OCI-LY7 (cell line): ENCODE measurements at regions not wholly inside any gene's neighbourhood (a gene's known extent, or its start where the extent isn't known, plus 50 kb on each side); places are given as distances from the start of the nearest gene placed in this dataset.

Experiments
- EZH2phosphoT487 ChIP-seq: fragments of 200-600 bp; sonication (generic); IDR thresholded peaks from 2 replicates; pipeline ENCODE4 v1.6.1; 2018; ENCODE audit warnings: low read depth, borderline replicate concordance, mild to moderate bottlenecking, mixed run types, antibody characterized with exemption, low read length, moderate library complexity, mixed read lengths
- TF ChIP-seq, protein P1 (sequence below): fragments of 200-600 bp; sonication (generic); conservative IDR thresholded peaks from 2 replicates; pipeline ENCODE4 v1.5.1; 2014; ENCODE audit warnings: mild to moderate bottlenecking, antibody characterized with exemption, low read length, moderate library complexity, mixed read lengths

DNA sequence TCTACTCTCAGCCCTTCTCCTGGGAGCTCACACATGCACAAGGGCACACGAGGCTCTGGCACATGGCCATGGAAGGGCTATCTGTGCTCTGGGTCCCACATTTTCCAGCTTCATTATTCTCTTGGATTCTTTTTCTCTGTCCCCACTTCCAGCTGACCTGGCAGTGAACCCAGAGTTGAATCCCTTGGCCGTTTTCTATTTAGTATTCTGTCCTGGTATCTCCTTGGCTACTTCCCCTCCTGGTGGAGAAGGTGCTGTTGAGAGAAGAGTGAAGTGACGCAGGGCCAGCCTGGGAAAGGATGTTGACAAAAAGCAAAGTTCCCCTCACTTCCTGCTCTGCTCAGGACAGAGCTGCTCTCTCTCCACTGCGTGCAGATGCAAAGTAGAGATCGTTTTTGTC, 303.1 kb downstream of the IRS2 start:
- TF ChIP-seq, protein P1, sequence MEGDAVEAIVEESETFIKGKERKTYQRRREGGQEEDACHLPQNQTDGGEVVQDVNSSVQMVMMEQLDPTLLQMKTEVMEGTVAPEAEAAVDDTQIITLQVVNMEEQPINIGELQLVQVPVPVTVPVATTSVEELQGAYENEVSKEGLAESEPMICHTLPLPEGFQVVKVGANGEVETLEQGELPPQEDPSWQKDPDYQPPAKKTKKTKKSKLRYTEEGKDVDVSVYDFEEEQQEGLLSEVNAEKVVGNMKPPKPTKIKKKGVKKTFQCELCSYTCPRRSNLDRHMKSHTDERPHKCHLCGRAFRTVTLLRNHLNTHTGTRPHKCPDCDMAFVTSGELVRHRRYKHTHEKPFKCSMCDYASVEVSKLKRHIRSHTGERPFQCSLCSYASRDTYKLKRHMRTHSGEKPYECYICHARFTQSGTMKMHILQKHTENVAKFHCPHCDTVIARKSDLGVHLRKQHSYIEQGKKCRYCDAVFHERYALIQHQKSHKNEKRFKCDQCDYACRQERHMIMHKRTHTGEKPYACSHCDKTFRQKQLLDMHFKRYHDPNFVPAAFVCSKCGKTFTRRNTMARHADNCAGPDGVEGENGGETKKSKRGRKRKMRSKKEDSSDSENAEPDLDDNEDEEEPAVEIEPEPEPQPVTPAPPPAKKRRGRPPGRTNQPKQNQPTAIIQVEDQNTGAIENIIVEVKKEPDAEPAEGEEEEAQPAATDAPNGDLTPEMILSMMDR = no peak
- TF ChIP-seq EZH2phosphoT487 = no peak
